Right atrium auricular region (tissue), 2 donors: ENCODE measurements at regions not wholly inside any gene's neighbourhood (a gene's known extent, or its start where the extent isn't known, plus 50 kb on each side); places are given as distances from the start of the nearest gene placed in this dataset.

ENCODE experiments used
- DNase-seq: peaks from one replicate; pipeline ENCODE4 v3.0.0-alpha.2; 2019; ENCODE audit warnings: low spot score
- H3K27ac ChIP-seq, 2 donors: fragments of 200-600 bp; sonication (generic); 1 replicate in 1 of 2; 2 replicates in 1 of 2; pipeline ENCODE4 v1.5.1; 2016 to 2019
- H3K27me3 ChIP-seq, 2 donors: fragments of 200-600 bp; sonication (generic); one replicate each; pipeline versions ENCODE4 v1.5.1 to v1.6.0; 2017 to 2019
- H3K36me3 ChIP-seq: fragments of 200-600 bp; sonication (generic); one replicate; pipeline ENCODE4 v1.5.1; 2016
- H3K4me1 ChIP-seq, 2 donors: fragments of 200-600 bp; sonication (generic); one replicate each; pipeline versions ENCODE4 v1.5.1 to v1.6.0; 2017 to 2019
- H3K4me3 ChIP-seq, 2 donors: fragments of 200-600 bp; sonication (generic); 1 replicate in 1 of 2; 2 replicates in 1 of 2; pipeline ENCODE4 v1.5.1; 2017 to 2019; ENCODE audit warnings: mild to moderate bottlenecking in 1 of 2, moderate library complexity in 1 of 2
- H3K9me3 ChIP-seq, 2 donors: fragments of 200-600 bp; sonication (generic); one replicate each; pipeline ENCODE4 v1.5.1; 2019
- TF ChIP-seq, protein P1 (sequence below), 2 donors: fragments of 200-600 bp; sonication (generic); IDR thresholded peaks; one replicate each; pipeline ENCODE4 v1.5.1; 2019; ENCODE audit warnings: antibody characterized with exemption in 2 of 2

DNA sequence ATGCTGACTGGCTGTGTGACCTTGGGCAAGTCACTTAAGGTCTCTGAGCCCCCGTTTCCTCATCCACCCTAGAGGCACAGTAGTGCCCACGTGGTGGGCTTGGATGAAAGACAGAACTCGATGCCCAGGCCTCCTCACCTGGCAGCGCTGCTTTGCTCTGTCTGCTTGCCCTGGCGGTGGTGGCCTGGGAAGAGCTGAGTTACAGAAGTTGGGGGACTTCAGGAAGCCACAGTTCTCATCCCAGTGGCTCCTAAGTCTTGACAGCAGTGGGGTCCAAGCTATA, 171.5 kb upstream of the IER5L start:
- Histone ChIP-seq H3K4me1 (peaks cover 0 to 37% of the 10 kb centered on the region in 2 donors), H3K27me3 (no peaks in the 10 kb centered on the region), H3K4me3 (no peak overlapping the region), H3K27ac (no peak overlapping the region), H3K9me3 (no peaks in the 10 kb centered on the region), H3K36me3 (no peaks in the 10 kb centered on the region)
- TF ChIP-seq, protein P1, sequence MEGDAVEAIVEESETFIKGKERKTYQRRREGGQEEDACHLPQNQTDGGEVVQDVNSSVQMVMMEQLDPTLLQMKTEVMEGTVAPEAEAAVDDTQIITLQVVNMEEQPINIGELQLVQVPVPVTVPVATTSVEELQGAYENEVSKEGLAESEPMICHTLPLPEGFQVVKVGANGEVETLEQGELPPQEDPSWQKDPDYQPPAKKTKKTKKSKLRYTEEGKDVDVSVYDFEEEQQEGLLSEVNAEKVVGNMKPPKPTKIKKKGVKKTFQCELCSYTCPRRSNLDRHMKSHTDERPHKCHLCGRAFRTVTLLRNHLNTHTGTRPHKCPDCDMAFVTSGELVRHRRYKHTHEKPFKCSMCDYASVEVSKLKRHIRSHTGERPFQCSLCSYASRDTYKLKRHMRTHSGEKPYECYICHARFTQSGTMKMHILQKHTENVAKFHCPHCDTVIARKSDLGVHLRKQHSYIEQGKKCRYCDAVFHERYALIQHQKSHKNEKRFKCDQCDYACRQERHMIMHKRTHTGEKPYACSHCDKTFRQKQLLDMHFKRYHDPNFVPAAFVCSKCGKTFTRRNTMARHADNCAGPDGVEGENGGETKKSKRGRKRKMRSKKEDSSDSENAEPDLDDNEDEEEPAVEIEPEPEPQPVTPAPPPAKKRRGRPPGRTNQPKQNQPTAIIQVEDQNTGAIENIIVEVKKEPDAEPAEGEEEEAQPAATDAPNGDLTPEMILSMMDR (IDR thresholded peaks at IDR 0.05): no peak
- DNase-seq: no peak

DNA sequence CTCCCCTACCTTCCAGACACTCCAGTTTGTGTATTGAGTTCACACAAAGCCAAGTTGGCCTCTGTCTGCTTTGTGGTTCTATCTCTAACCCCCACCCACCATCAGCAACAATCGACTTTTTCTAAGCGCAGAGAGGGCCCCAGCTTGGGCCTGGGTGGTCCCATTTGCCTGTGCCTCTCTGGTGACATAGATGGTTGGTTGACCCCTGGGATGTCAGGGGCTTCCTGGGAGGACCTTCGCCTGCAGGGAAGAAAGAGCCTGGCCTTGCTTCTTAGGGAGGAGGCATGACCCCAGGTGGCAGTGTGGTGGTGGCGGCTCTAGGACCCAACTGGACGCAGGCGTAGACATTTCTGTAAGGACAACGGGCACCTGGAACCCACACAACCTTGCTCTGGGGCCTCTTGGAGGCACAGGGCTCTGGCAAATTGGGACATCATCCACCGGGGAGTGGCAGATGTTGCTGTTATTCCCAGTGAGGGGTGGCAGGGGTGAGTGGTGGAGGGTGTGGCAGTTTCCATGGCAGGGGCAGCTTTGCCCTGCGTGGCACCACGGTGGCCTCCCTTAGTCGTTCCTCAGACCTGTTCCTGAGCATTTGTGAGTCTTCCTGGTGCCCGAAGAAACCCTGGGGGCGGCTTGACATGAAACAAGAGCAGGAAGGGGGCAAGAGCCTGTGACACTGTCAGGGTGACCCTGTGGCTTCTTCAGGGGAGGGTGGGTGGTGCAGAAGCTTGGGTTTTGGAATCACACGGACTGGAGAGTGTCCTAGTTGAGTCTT, 171.0 kb upstream of the IER5L start:
- H3K36me3 ChIP-seq: no peaks in the 10 kb centered on the region
- TF ChIP-seq, protein P1 (IDR thresholded peaks at IDR 0.05): no peak
- no peak overlapping the region for H3K4me3 ChIP-seq
- no peak for DNase-seq
- no peaks in the 10 kb centered on the region for H3K9me3 ChIP-seq
- H3K27ac ChIP-seq: no peak overlapping the region
- H3K27me3 ChIP-seq: no peaks in the 10 kb centered on the region
- peaks cover 0 to 37% of the 10 kb centered on the region in 2 donors for H3K4me1 ChIP-seq

DNA sequence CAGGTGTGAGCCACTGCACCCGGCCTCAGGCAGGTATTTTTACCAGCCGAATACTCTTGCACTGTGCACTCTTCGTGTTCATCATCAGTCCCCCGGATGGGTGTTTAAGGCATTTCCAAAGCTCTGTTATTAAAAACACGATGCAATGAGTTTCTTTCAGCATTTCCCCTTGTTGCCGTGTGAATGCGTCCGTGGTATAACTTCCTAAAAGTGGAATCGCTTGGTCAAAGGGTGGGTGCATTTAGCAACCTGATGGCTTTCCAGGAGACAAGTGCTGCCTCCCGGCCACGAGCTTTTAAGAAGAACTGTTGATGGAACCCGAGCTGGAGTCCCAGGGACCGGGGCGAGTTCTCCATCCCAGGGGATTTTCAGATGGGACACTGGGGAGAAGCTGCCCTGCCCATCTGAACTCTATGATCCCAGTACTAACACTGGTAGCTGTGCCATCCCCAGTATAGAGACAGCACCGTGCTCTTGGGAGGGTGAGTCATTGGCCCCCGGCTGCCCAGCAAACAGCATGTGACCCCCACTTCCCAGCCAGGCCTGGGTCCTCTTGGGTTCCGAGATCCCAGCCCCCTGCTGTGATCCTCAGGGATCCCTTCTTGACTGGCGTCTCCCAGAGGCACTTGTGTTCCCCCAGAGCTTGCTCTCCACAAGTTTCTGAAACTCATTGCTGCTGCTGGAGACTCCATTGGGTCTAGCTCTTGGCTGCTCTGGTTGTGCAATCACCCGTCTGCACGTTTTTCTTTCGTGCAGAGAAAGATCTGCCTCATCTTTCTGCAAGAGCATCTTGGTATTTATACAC, 169.5 kb upstream of the IER5L start:
- Histone ChIP-seq H3K36me3 (no peaks in the 10 kb centered on the region), H3K9me3 (no peaks in the 10 kb centered on the region), H3K4me3 (no peak overlapping the region), H3K4me1 (peaks cover 0 to 25% of the 10 kb centered on the region in 2 donors), H3K27ac (peak overlapping the region in 1 of 2 donors; percentile 21), H3K27me3 (no peaks in the 10 kb centered on the region)
- TF ChIP-seq, protein P1 (IDR thresholded peaks at IDR 0.05): no peak
- DNase-seq: no peak

DNA sequence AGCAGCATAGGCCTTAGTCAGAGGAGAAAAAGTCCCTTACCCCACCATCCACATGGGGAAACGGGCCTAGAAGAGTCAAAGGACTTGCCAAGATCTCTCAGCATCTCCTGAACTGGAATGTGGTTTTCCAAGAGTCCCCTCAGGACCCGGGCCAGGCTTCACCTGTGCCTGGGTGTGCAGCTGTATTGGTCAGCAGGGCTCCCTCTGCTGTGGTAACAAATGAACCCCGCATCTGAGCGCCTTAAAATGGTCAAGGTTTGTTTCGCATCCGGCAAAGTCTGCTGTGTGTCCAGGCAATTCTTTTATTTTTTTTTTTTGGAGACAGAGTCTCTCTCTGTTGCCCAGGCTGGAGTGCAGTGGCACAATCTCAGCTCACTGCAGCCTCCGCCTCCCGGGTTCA, 168.0 kb upstream of the IER5L start:
- Histone ChIP-seq H3K4me1 (peaks cover 0 to 10% of the 10 kb centered on the region in 2 donors), H3K4me3 (no peak overlapping the region), H3K36me3 (no peaks in the 10 kb centered on the region), H3K9me3 (no peaks in the 10 kb centered on the region), H3K27me3 (no peaks in the 10 kb centered on the region), H3K27ac (no peak overlapping the region)
- no peak for DNase-seq
- TF ChIP-seq, protein P1 (IDR thresholded peaks at IDR 0.05): no peak

DNA sequence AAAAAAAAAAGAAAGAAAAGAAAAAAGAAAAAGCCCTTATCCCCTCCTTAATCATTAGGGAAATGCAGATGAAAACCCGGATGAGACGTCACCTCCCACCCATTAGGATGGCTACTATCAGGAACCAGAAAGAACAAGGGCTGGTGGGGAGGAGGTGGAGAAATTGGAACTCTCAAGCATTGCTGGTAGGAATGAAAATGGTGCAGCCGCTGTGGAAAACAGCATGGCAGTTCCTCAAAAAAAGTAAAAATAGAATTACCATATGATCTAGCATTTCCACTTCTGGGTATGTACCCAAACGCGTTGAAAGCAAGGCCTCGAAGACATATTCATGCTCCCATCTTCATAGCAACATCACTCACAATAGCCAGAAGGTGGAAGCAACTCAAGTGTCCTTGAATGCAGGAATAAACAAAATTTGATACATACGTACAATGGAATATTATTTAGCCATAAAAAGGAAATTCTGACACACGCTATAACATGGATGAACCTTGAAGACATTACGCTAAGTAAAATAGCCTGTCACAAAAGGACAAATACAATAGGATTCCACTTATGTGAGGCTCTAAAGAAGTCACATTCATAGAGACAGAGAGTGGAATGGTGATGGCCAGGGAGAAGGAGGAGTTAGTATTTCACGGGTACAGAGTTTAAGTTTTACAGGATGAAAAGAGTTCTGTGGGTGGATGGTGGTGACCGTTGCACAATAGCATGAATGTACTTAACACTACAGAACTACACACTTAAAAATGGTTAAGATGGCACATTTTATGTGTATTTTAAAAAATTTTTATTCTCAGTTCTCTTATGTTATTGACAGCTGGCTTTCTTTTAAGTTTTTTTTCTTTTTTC, 166.8 kb upstream of the IER5L start:
- peaks cover 0 to 8% of the 10 kb centered on the region in 2 donors for H3K4me1 ChIP-seq
- no peak overlapping the region for H3K4me3 ChIP-seq
- no peaks in the 10 kb centered on the region for H3K9me3 ChIP-seq
- H3K27ac ChIP-seq: peak overlapping the region in 1 of 2 donors; percentile 62
- TF ChIP-seq, protein P1 (IDR thresholded peaks at IDR 0.05): no peak
- no peaks in the 10 kb centered on the region for H3K36me3 ChIP-seq
- DNase-seq: no peak
- H3K27me3 ChIP-seq: no peaks in the 10 kb centered on the region
